Type B pancreatic cell (in vitro differentiated cells): ENCODE measurements at regions not wholly inside any gene's neighbourhood (a gene's known extent, or its start where the extent isn't known, plus 50 kb on each side); places are given as distances from the start of the nearest gene placed in this dataset.

Experiments used
- DNase-seq: peaks from one replicate; pipeline ENCODE4 v3.0.0; 2021; ENCODE audit warnings: mixed read lengths; ENCODE audit not compliant: unreplicated experiment; ENCODE audit errors: extremely low spot score
- H3K27ac Mint-ChIP-seq: 2 replicates; pipeline ENCODE4 v1.8.0; 2021; ENCODE audit warnings: mild to moderate bottlenecking, mixed read lengths
- H3K27me3 Mint-ChIP-seq: 2 replicates; pipeline ENCODE4 v1.8.0; 2021; ENCODE audit warnings: mixed read lengths
- H3K36me3 Mint-ChIP-seq: 2 replicates; pipeline ENCODE4 v1.8.0; 2021; ENCODE audit warnings: mixed read lengths
- H3K4me1 Mint-ChIP-seq: one replicate; pipeline ENCODE4 v1.8.0; 2021; ENCODE audit warnings: mixed read lengths; ENCODE audit not compliant: unreplicated experiment
- H3K4me3 Mint-ChIP-seq: 2 replicates; pipeline ENCODE4 v1.8.0; 2021; ENCODE audit warnings: mild to moderate bottlenecking, mixed read lengths
- H3K9me3 Mint-ChIP-seq: 2 replicates; pipeline ENCODE4 v1.8.0; 2021; ENCODE audit warnings: mixed read lengths
- CTCF ChIP-seq: fragments of 200-600 bp; sonication (generic); conservative IDR thresholded peaks from 2 replicates; pipeline ENCODE4 v1.5.0; 2021; ENCODE audit warnings: antibody characterized with exemption, mild to moderate bottlenecking

- DNase-seq, result no peak
These were observed 833.0 kb downstream of the DIAPH3 start for GRCh38 chr13:59330764-59331163.

GRCh38 chr13:59332966-59333365, 830.8 kb downstream of the DIAPH3 start:
- H3K9me3 Mint-ChIP-seq, result no peaks in the 10 kb centered on the region
- no peaks in the 10 kb centered on the region for H3K36me3 Mint-ChIP-seq
- H3K27ac Mint-ChIP-seq, result no peak overlapping the region
- no peak for TF ChIP-seq CTCF
- H3K27me3 Mint-ChIP-seq, result no peaks in the 10 kb centered on the region
- DNase-seq, result no peak
- no peak overlapping the region for H3K4me3 Mint-ChIP-seq
- H3K4me1 Mint-ChIP-seq, result peaks cover 12% of the 10 kb centered on the region

More at GRCh38 chr13:59330764-59331163, 833.0 kb downstream of the DIAPH3 start:
- H3K9me3 Mint-ChIP-seq, result no peaks in the 10 kb centered on the region
- H3K36me3 Mint-ChIP-seq, result no peaks in the 10 kb centered on the region
- H3K4me3 Mint-ChIP-seq, result no peak overlapping the region
- no peak for TF ChIP-seq CTCF
- no peak overlapping the region for H3K27ac Mint-ChIP-seq
- no peaks in the 10 kb centered on the region for H3K27me3 Mint-ChIP-seq
- peaks cover 5% of the 10 kb centered on the region for H3K4me1 Mint-ChIP-seq

GRCh38 chr13:59337070-59337469, 826.7 kb downstream of the DIAPH3 start:
- H3K27me3 Mint-ChIP-seq, result no peaks in the 10 kb centered on the region
- H3K36me3 Mint-ChIP-seq, result no peaks in the 10 kb centered on the region
- no peaks in the 10 kb centered on the region for H3K9me3 Mint-ChIP-seq
- no peak overlapping the region for H3K4me3 Mint-ChIP-seq
- no peak overlapping the region for H3K27ac Mint-ChIP-seq
- peaks cover 12% of the 10 kb centered on the region for H3K4me1 Mint-ChIP-seq
- no peak for TF ChIP-seq CTCF
- no peak for DNase-seq

- no peaks in the 10 kb centered on the region for H3K36me3 Mint-ChIP-seq
- peaks cover 16% of the 10 kb centered on the region for H3K4me1 Mint-ChIP-seq
- peaks cover 5% of the 10 kb centered on the region for H3K9me3 Mint-ChIP-seq
- H3K4me3 Mint-ChIP-seq, result no peak overlapping the region
- no peak for DNase-seq
- no peak for TF ChIP-seq CTCF
- no peak overlapping the region for H3K27ac Mint-ChIP-seq
- H3K27me3 Mint-ChIP-seq, result no peaks in the 10 kb centered on the region
These were observed 823.6 kb downstream of the DIAPH3 start for GRCh38 chr13:59340151-59340550.

GRCh38 chr13:59340581-59340980, 823.1 kb downstream of the DIAPH3 start:
- no peak overlapping the region for H3K4me3 Mint-ChIP-seq
- H3K36me3 Mint-ChIP-seq, result no peaks in the 10 kb centered on the region
- DNase-seq, result no peak
- H3K9me3 Mint-ChIP-seq, result peaks cover 5% of the 10 kb centered on the region
- peaks cover 16% of the 10 kb centered on the region for H3K4me1 Mint-ChIP-seq
- TF ChIP-seq CTCF, result no peak
- H3K27ac Mint-ChIP-seq, result no peak overlapping the region
- no peaks in the 10 kb centered on the region for H3K27me3 Mint-ChIP-seq

GRCh38 chr13:59342400-59342799, 821.3 kb downstream of the DIAPH3 start:
- no peak for TF ChIP-seq CTCF
- no peak for DNase-seq
- H3K36me3 Mint-ChIP-seq, result no peaks in the 10 kb centered on the region
- H3K9me3 Mint-ChIP-seq, result peaks cover 5% of the 10 kb centered on the region
- no peaks in the 10 kb centered on the region for H3K27me3 Mint-ChIP-seq
- H3K27ac Mint-ChIP-seq, result no peak overlapping the region
- H3K4me1 Mint-ChIP-seq, result peaks cover 14% of the 10 kb centered on the region
- no peak overlapping the region for H3K4me3 Mint-ChIP-seq
